Eye (tissue), 1 donor: ENCODE measurements at regions not wholly inside any gene's neighbourhood (a gene's known extent, or its start where the extent isn't known, plus 50 kb on each side); places are given as distances from the start of the nearest gene placed in this dataset.
A peak's percentile ranks its signal among the peaks of the same experiment; 100 is the strongest.

Source experiments
- DNase-seq: peaks from one replicate; pipeline ENCODE4 v3.0.0-alpha.2; 2015

GRCh38 chr18:54772056-54772455 is 56.2 kb upstream of the RAB27B start:
- DNase-seq = no peak

GRCh38 chr18:54774423-54774822 is 53.9 kb upstream of the RAB27B start:
- DNase-seq = no peak

- peak; percentile 73 for DNase-seq
Measured at GRCh38 chr18:54774981-54775665, 53.2 kb upstream of the RAB27B start.

- no peak for DNase-seq
Measured at GRCh38 chr18:54775686-54776085, 52.6 kb upstream of the RAB27B start.

DNA sequence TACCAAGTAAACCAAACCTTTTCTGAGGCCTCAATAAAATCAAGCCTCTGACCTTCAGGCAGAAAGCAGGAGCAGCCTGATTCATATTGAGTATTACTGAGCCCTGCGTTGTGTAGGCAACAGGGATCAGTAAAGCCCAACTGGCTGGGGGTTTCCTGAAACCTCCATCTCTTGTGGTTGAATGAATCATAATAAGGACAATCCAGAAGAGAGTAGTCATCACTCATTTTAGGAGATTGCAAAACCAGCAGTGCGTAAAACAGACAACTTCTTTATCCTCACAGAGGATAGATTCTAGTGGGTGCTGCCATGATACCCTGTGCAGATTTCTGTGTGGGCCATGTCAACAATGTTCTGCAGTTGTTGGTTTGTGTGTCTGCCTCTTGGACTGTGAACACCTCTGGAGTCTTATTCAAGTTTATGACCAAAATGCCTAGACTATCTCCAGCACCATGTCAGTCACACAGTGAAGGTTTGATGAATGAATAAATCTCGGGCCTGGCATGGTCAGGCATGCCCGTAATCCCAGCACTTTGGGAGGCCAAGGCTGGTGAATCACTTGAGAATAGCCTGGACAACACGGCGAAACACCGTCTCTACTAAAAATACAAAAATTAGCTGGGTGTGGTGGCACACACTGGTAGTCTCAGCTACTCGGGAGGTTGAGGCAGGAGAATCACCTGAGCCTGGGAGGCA is 51.8 kb upstream of the RAB27B start:
- peak; percentile 36 for DNase-seq

DNA sequence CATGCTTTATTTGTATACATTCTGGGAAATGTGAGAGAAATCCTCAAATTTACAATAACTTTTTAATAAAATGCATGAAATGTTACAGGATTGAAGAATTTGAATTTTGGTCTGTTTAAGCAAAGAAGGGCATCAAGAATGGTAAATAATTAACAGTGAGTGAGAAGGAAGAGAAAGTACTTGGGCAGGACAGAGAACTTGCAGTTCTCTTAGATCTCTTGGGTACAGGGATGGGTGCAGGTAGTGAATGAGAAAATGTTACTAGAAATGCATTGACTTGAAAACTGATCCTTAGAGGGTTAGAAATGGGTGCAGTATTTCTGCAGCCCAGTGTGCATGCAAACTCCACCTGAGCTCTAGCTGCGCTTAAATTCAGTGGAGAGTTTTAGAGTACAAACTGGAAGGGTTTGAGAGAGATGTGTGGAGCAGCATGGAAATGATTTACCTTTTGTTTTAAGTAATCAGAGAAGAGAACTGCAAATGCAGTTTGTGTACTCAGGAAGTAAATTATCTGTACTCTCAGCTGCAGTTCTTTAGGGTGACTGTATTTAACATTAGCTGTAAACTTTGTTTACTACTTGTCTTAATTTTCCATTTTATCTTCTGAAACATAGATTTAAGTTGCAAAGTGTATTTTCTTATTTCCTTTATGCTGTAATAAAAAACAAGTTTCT is 51.0 kb upstream of the RAB27B start:
- no peak for DNase-seq

DNA sequence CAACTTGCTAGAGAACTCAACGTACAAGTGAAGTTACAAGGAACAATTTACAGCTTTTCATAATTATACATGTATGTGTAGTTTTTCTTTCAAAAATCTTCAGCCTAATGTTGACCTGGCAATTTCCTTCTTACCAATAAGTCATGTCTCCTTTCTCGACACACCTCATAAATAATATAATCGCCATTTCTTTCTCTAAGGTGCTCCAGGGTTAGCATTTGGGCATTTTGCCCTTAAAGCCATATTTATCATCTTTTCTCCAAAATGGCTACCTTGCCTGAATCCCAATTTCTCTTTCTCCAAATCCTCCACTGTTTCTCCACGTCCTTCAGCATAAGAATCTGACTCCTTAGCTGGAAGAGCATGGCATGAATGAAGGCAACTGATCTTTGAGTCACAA is 50.3 kb upstream of the RAB27B start:
- no peak for DNase-seq
